UCSD-AML1 (cell line): ENCODE measurements at regions not wholly inside any gene's neighbourhood (a gene's known extent, or its start where the extent isn't known, plus 50 kb on each side); places are given as distances from the start of the nearest gene placed in this dataset.
"Not testable (repeated sequence)": the region's sequence is repeated elsewhere in the genome, so short reads cannot be mapped to it uniquely, and the experiment has no call there.

ENCODE experiments used
- DNase-seq: peaks from one replicate; lab custom pipeline; 2025; ENCODE audit not compliant: unreplicated experiment; lab: John Stamatoyannopoulos, UW

DNA sequence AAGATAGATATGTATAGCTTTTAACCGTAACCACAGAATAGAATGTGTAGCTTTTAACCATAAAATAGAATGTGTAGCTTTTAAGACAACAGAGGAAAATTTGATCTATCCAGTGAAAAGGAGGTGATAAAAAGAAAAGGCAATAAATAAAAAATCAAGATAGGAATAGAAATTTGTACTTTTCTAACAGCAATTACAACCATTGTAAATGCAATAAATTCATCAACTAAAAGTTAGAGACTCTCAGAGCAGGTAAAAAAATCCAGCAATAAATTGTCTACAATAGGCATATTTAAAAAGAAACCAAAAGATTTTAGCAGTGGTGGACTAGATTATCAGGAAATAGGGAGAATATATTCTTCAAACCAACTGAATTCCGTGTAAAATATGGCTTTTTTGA lies 63.8 kb upstream of the ABHD2 start:
- no peak for DNase-seq

DNA sequence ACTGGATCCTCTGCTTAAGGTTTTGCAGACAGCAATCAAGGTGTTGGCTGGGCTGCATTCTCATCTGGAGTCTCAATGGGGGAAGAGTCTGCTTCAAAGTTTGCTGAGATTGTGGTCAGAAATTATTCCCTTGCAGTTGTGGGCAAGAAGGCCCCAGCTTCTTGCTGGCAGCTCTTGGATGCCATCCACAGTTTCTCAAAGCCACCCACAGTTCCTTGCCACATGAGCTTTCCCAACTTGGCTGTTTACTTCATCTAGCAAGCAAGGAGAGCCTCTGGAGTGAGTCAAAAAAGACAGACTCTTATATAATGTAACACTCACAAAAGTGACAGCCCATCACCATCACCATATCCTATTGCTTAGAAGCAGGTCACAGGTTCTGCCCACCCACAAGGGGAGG lies 62.1 kb upstream of the ABHD2 start:
- DNase-seq, result no peak

DNA sequence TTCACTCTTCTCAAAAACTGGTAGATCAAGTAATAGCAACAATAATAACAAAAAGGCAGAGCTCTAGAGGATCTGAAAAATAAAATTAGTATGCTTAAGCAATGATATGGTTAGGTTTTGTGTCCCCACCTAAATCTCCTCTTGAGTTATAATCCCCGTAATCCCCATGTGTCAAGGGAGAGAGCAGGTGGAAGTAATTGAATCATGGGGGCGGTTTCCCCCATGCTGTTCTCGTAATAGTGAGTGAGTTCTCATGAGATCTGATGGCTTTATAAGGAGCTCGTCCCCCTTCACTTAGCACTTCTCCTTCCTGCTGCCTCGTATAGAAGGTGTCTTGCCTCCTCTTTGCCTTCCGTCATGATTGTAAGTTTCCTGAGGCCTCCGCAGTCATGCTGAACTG lies 60.2 kb upstream of the ABHD2 start:
- DNase-seq, result no peak

DNA sequence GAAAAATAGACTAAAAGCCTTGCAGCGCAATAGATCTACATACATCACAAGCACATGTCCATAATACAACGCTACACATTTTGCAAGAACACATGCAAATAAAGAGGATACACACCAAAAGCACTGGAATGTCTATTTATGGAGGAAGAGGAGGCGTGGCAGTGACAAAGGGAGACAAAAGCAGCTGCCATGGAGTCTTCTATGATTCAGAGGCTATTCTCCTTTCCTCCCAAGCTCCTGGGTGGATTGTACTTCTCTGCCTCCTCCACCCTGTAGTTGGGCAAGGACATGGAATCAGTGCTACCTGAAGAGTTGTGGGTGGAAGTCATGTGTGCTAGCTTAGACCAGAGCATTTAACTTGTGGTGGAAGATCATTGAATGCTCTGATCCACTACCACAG lies 57.9 kb upstream of the ABHD2 start:
- no peak for DNase-seq

DNA sequence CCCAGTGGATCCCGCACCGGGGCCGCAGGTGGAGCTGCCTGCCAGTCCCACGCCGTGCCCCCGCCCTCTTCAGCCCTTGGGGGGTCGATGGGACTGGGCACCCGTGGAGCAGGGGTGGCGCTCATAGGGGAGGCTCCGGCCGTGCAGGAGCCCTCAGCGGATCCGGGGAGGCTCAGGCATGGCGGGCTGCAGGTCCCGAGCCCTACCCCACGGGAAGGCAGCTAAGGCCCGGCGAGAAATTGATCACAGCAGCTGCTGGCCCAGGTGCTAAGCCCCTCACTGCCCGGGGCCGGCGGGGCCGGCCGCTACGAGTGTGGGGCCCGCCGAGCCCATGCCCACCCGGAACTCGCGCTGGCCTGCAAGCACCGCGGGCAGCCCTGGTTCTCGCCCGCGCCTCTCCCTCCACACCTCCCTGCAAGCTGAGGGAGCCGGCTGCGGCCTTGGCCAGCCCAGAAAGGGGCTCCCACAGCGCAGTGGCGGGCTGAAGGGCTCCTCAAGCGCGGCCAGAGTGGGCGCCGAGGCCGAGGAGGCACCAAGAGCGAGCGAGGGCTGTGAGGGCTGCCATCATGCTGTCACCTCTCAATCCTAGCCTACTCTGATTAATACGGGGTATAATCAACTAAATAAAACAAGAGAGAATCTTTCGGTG lies 56.5 kb upstream of the ABHD2 start:
- not testable (repeated sequence) for DNase-seq

DNA sequence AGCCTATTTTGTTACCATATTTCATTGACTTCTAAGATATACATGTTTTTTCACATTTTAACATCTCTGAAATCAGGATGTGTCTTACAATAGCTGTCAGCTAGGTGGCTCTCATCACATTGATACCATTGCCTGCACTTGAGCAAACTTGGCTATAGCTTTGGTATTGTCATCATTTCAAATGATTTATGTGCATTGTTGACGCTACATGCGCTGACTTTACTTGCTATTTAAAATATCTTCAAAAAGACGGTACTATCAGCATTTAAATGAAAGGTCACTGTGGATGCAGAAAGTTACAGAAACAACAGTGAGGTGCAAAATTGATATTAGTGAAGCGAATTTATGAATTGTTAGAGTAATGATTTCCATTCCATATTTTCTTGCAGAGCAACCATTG lies 54.0 kb upstream of the ABHD2 start:
- DNase-seq, result no peak

DNA sequence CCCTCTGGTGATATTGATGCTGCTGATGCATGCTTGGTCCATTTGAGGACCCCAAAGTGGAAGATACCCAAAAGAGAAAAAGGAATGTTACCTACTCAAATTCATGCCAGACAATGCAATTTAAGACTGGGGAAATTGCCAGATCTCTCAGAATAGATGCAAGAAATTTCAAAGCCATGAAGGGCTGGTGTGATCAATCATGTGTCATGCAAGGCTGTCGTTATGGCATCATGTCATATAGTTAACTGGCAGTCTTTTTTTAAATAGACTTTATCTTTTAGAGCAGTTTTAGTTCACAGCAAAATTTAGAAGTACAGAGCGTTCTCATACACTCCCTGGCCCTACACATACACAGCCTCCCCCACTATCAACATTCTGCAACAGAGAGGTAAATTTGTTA lies 53.1 kb upstream of the ABHD2 start:
- DNase-seq, result no peak

DNA sequence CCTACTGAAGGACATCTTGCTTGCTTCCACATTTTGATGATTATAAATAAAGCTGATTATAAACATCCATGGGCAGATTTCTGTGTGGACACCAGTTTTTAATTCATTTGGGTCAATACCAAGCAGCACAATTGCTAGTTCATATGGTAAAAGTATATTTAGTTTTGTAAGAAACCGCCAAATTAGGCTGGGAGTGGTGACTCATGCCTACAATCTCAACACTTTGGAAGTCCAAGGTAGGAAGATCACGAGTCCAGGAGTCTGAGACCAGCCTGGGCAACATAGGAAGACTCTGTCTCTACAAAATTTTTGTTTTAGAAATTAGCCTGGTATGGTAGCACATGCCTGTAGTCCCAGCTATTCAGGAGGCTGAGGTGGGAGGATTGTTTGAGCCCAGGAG lies 52.6 kb upstream of the ABHD2 start:
- no peak for DNase-seq

DNA sequence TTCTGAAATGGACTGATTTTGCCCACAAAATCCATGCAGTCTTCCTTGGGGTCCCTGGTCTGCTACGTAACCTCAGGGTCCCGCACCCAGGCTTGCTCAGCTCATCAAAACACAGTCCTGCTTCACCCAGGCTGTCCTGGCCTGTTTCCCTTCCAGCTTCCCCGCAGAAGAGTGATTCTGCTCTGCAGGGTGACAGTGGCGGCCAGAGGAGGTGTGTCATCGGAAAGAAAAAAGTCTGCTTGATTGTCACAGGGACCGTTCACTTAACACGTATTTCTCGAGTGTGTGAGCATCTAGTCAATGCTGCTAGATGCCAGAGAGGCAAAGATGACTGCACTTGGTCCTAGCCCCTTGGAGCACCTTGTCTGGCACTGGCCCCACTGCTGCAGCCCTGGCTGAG lies 50.1 kb upstream of the ABHD2 start:
- no peak for DNase-seq
